ENCODE measurements at regions not wholly inside any gene's neighbourhood (a gene's known extent, or its start where the extent isn't known, plus 50 kb on each side); places are given as distances from the start of the nearest gene placed in this dataset.
A peak's percentile ranks its signal among the peaks of the same experiment; 100 is the strongest.

DNA sequence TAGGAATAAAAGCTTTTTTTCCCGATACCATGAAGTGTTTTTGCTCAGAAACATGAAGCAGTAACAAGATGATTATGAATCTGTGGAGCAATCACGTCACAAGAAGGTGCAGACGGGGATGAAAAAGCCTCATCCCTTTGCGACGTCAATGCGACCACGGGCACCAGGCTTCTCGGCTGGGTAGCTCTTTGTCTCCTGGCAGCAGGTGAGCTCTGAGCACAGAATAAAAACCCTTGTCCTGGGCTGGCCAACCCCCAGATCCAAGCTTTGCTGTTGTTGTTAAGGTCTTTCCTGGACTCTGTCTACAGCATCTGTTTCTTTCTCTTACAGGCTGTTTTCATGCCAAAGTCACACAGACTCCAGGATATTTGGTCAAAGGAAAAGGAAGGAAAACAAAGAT, 113.8 kb downstream of the ANKRD18B start:
- no peak overlapping the region for H2AK5ac ChIP-seq (ENCODE audit: insufficient read length, low read length)
- no peaks in the 10 kb centered on the region for H3K9me3 ChIP-seq (ENCODE audit: control insufficient read depth, low read depth, low read length)
- no peaks in the 10 kb centered on the region for H3K4me1 ChIP-seq (ENCODE audit: insufficient read depth, low read length)
- Mint-ChIP-seq H3K36me3 (ENCODE audit: insufficient read depth in 1 of 3, low read depth in 3 of 3) (no peaks in the 10 kb centered on the region), H3K27me3 (ENCODE audit: low read depth) (peaks cover 36% of the 10 kb centered on the region), H3K9me3 (no peaks in the 10 kb centered on the region), H3K4me3 (no peak overlapping the region), H3K4me1 (peaks cover 4 to 8% of the 10 kb centered on the region in 2 experiments), H3K27ac (peak overlapping the region in 1 of 3 experiments; percentile 49; a peak in 1 of 7 replicates)
- no peak overlapping the region for H2BK20ac ChIP-seq (ENCODE audit: low read depth, low read length, poor library complexity, severe bottlenecking)
- H3K4ac ChIP-seq (ENCODE audit: low read depth, low read length), result no peak overlapping the region
- H4K91ac ChIP-seq (ENCODE audit: insufficient read length, low read depth, low read length), result no peak overlapping the region
- no peak overlapping the region for H3K27ac ChIP-seq (ENCODE audit: insufficient read length, low read depth, low read length)
- TF ChIP-seq, protein P1, sequence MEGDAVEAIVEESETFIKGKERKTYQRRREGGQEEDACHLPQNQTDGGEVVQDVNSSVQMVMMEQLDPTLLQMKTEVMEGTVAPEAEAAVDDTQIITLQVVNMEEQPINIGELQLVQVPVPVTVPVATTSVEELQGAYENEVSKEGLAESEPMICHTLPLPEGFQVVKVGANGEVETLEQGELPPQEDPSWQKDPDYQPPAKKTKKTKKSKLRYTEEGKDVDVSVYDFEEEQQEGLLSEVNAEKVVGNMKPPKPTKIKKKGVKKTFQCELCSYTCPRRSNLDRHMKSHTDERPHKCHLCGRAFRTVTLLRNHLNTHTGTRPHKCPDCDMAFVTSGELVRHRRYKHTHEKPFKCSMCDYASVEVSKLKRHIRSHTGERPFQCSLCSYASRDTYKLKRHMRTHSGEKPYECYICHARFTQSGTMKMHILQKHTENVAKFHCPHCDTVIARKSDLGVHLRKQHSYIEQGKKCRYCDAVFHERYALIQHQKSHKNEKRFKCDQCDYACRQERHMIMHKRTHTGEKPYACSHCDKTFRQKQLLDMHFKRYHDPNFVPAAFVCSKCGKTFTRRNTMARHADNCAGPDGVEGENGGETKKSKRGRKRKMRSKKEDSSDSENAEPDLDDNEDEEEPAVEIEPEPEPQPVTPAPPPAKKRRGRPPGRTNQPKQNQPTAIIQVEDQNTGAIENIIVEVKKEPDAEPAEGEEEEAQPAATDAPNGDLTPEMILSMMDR (conservative IDR thresholded peaks at IDR 0.05), result no peak
- H3K4me2 ChIP-seq (ENCODE audit: insufficient read depth, insufficient read length, low read length), result no peak overlapping the region
- H3K23me2 ChIP-seq (ENCODE audit: insufficient read length, low read depth, low read length, poor library complexity, severe bottlenecking), result no peaks in the 10 kb centered on the region
- H2BK15ac ChIP-seq (ENCODE audit: low read depth, low read length), result no peak overlapping the region
- H3K14ac ChIP-seq (ENCODE audit: insufficient read depth, low read length), result no peak overlapping the region
- no peak overlapping the region for H3K23ac ChIP-seq (ENCODE audit: insufficient read length, low read depth, low read length)
- H3K79me1 ChIP-seq (ENCODE audit: insufficient read depth, low read depth, low read length, poor library complexity, severe bottlenecking), result no peaks in the 10 kb centered on the region
- H3K56ac ChIP-seq (ENCODE audit: insufficient read length, low read depth, low read length), result no peak overlapping the region
- no peak for DNase-seq
- H4K8ac ChIP-seq (replicated peaks; ENCODE audit: insufficient read length, low read depth, low read length), result no peak overlapping the region
- no peak overlapping the region for H3T11ph ChIP-seq (ENCODE audit: low read length)
- H3K9ac ChIP-seq (ENCODE audit: extremely low read depth, insufficient read length, low read length), result no peak overlapping the region
- H2BK120ac ChIP-seq (ENCODE audit: low read depth, low read length, poor library complexity, severe bottlenecking), result no peak overlapping the region
- H3K27me3 ChIP-seq (ENCODE audit: insufficient read depth, low read length), result no peaks in the 10 kb centered on the region
- no peak overlapping the region for H2BK5ac ChIP-seq (ENCODE audit: insufficient read length, low read length)
- WGBS (ENCODE audit: extremely low coverage, insufficient read length, low lambda C conversion rate), result no CpG with 5 or more reads among the region's 8 CpGs
- H2AFZ ChIP-seq (ENCODE audit: low read length), result no peak overlapping the region
- H4K20me1 ChIP-seq (ENCODE audit: control insufficient read depth, insufficient read depth, insufficient read length), result no peaks in the 10 kb centered on the region
- no peak overlapping the region for H4K5ac ChIP-seq (ENCODE audit: insufficient read length, low read depth, low read length)
- no peak overlapping the region for H2BK12ac ChIP-seq (ENCODE audit: insufficient read length, low read depth, low read length)
- no peak overlapping the region for H3K18ac ChIP-seq (ENCODE audit: insufficient read length, low read depth, low read length)
- H3K79me2 ChIP-seq (ENCODE audit: insufficient read depth, low read length), result no peaks in the 10 kb centered on the region
